Tibial nerve (tissue), 4 donors: ENCODE measurements at regions not wholly inside any gene's neighbourhood (a gene's known extent, or its start where the extent isn't known, plus 50 kb on each side); places are given as distances from the start of the nearest gene placed in this dataset.

Experiments
- EP300 ChIP-seq, 2 donors: sonication (generic); formaldehyde crosslinking; IDR thresholded peaks; one replicate each; pipeline ENCODE4 v1.6.1; 2017; ENCODE audit warnings: antibody characterized with exemption in 2 of 2, mild to moderate bottlenecking in 1 of 2
- POLR2A ChIP-seq, 2 donors: fragments of 450-650 bp; IDR thresholded peaks; one replicate each; pipeline ENCODE4 v1.6.1; 2017; ENCODE audit warnings: antibody characterized with exemption in 2 of 2, mild to moderate bottlenecking in 2 of 2, moderate library complexity in 2 of 2
- TF ChIP-seq, protein P1 (sequence below), 5 experiments: fragments of 200-600 bp in 3 of 5; fragments of 450-650 bp in 2 of 5; sonication (generic) in 3 of 5; IDR thresholded peaks; one replicate each; pipeline ENCODE4 v1.5.1; 2016 to 2019; ENCODE audit warnings: antibody characterized with exemption in 5 of 5, mild to moderate bottlenecking in 3 of 5, moderate library complexity in 2 of 5

DNA sequence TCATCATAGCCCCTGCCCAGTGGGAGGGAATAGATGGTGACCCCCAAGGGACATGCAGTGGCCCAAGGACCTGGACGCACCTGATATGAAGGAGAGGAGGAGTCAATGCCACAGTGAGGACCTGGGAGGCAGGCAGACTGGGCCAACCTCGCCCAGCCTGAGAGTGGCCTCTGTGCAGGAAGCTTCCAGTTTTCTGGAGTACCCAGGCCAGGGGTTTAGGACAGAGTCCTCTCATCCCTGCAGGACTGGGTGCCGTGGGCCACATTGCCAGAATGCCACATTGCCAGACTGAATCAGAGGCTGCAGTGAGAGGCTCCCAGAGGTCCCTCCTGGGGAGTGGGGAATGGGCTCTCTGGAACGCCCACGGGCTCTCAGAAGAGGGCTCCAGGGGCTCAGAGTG is 82.9 kb upstream of the VSTM2B start:
- TF ChIP-seq, protein P1, sequence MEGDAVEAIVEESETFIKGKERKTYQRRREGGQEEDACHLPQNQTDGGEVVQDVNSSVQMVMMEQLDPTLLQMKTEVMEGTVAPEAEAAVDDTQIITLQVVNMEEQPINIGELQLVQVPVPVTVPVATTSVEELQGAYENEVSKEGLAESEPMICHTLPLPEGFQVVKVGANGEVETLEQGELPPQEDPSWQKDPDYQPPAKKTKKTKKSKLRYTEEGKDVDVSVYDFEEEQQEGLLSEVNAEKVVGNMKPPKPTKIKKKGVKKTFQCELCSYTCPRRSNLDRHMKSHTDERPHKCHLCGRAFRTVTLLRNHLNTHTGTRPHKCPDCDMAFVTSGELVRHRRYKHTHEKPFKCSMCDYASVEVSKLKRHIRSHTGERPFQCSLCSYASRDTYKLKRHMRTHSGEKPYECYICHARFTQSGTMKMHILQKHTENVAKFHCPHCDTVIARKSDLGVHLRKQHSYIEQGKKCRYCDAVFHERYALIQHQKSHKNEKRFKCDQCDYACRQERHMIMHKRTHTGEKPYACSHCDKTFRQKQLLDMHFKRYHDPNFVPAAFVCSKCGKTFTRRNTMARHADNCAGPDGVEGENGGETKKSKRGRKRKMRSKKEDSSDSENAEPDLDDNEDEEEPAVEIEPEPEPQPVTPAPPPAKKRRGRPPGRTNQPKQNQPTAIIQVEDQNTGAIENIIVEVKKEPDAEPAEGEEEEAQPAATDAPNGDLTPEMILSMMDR (IDR thresholded peaks at IDR 0.05), result no peak
- TF ChIP-seq POLR2A (IDR thresholded peaks at IDR 0.05) (no peak), EP300 (IDR thresholded peaks at IDR 0.05) (no peak)
